ENCODE measurements at regions not wholly inside any gene's neighbourhood (a gene's known extent, or its start where the extent isn't known, plus 50 kb on each side); places are given as distances from the start of the nearest gene placed in this dataset.

GRCh38 chr5:39794513-39795210 lies 369.9 kb upstream of the DAB2 start:
- Mint-ChIP-seq H3K27me3 (ENCODE audit: low read depth) (no peaks in the 10 kb centered on the region), H3K4me1 (peaks cover 8% of the 10 kb centered on the region in 2 experiments), H3K27ac (no peak overlapping the region), H3K36me3 (ENCODE audit: insufficient read depth in 1 of 3, low read depth in 3 of 3) (peaks cover 0 to 4% (median 0%) of the 10 kb centered on the region in 3 experiments; a peak in 1 of 7 replicates), H3K4me3 (no peak overlapping the region), H3K9me3 (peaks cover 2 to 7% of the 10 kb centered on the region in 2 experiments; a peak in 2 of 5 replicates)
- H2BK15ac ChIP-seq (ENCODE audit: low read depth, low read length) = no peak overlapping the region
- no peak overlapping the region for H3K18ac ChIP-seq (ENCODE audit: insufficient read length, low read depth, low read length)
- H2AK5ac ChIP-seq (ENCODE audit: insufficient read length, low read length) = no peak overlapping the region
- DNase-seq = no peak
- no peak overlapping the region for H4K5ac ChIP-seq (ENCODE audit: insufficient read length, low read depth, low read length)
- no peaks in the 10 kb centered on the region for H4K20me1 ChIP-seq (ENCODE audit: control insufficient read depth, insufficient read depth, insufficient read length)
- WGBS (ENCODE audit: extremely low coverage, insufficient read length, low lambda C conversion rate) = no CpG with 5 or more reads among the region's 5 CpGs
- H3K79me2 ChIP-seq (ENCODE audit: insufficient read depth, low read length) = no peaks in the 10 kb centered on the region
- no peaks in the 10 kb centered on the region for H3K4me1 ChIP-seq (ENCODE audit: insufficient read depth, low read length)
- H3K79me1 ChIP-seq (ENCODE audit: insufficient read depth, low read depth, low read length, poor library complexity, severe bottlenecking) = no peaks in the 10 kb centered on the region
- H3K23ac ChIP-seq (ENCODE audit: insufficient read length, low read depth, low read length) = no peak overlapping the region
- no peak overlapping the region for H2BK5ac ChIP-seq (ENCODE audit: insufficient read length, low read length)
- H3K9me3 ChIP-seq (ENCODE audit: control insufficient read depth, low read depth, low read length) = no peaks in the 10 kb centered on the region
- H2BK120ac ChIP-seq (ENCODE audit: low read depth, low read length, poor library complexity, severe bottlenecking) = no peak overlapping the region
- H3K4me2 ChIP-seq (ENCODE audit: insufficient read depth, insufficient read length, low read length) = no peak overlapping the region
- H2BK12ac ChIP-seq (ENCODE audit: insufficient read length, low read depth, low read length) = no peak overlapping the region
- H3K56ac ChIP-seq (ENCODE audit: insufficient read length, low read depth, low read length) = no peak overlapping the region
- no peak for TF ChIP-seq CTCF (conservative IDR thresholded peaks at IDR 0.05)
- no peak overlapping the region for H4K91ac ChIP-seq (ENCODE audit: insufficient read length, low read depth, low read length)
- H2BK20ac ChIP-seq (ENCODE audit: low read depth, low read length, poor library complexity, severe bottlenecking) = no peak overlapping the region
- H3K27ac ChIP-seq (ENCODE audit: insufficient read length, low read depth, low read length) = no peak overlapping the region
- no peak overlapping the region for H3K9ac ChIP-seq (ENCODE audit: extremely low read depth, insufficient read length, low read length)
- H3K14ac ChIP-seq (ENCODE audit: insufficient read depth, low read length) = no peak overlapping the region
- H3K23me2 ChIP-seq (ENCODE audit: insufficient read length, low read depth, low read length, poor library complexity, severe bottlenecking) = no peaks in the 10 kb centered on the region
- H3K27me3 ChIP-seq (ENCODE audit: insufficient read depth, low read length) = no peaks in the 10 kb centered on the region
- no peak overlapping the region for H2AFZ ChIP-seq (ENCODE audit: low read length)
- H3T11ph ChIP-seq (ENCODE audit: low read length) = no peak overlapping the region
- no peak overlapping the region for H3K4ac ChIP-seq (ENCODE audit: low read depth, low read length)
- H4K8ac ChIP-seq (replicated peaks; ENCODE audit: insufficient read length, low read depth, low read length) = no peak overlapping the region

Measured in H9 (cell line).